ENCODE measurements at regions not wholly inside any gene's neighbourhood (a gene's known extent, or its start where the extent isn't known, plus 50 kb on each side); places are given as distances from the start of the nearest gene placed in this dataset.
A peak's percentile ranks its signal among the peaks of the same experiment; 100 is the strongest.

DNA sequence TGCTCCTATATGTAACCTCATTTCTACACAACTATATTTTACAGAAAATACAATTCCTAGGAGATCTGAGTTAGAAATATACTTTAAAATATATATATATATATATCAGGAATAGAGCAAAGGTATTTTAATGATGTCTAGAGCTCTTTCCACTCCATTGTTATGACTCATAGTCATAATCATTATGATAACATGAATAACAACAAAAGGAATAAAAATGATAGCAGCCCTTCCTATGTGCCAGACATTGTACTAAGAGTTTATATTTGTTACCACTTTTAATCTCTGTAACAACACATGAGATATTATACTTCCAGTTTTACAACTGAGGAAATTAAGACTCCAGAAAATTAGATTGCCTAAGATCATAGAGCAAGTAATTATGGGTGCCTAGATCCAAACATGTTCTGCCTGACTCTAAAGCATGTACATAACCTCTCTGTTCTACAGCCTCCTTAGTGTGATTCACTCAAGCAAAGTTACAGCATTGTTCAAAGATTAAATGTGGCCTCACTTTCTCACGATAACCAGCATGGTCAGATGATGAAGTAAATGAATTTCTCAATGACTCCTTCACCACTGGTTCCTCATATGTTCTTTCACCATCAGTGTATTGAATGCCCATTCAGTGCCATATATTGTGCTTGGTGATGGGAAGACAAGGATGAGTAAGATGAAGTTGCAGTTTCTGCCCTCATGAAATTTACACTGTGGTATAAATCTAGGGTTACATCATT lies 452.1 kb downstream of the EFNA5 start:
- Histone ChIP-seq H3K27me3 (no peaks in the 10 kb centered on the region), H3K36me3 (no peaks in the 10 kb centered on the region), H3K27ac (peak overlapping the region; percentile 86 to 94 (median 88)), H3K4me3 (no peak overlapping the region), H3K4me1 (peaks cover 25 to 38% of the 10 kb centered on the region in 2 donors), H3K9me3 (no peaks in the 10 kb centered on the region)
- peak; percentile 42 to 57 for TF ChIP-seq POLR2A (IDR thresholded peaks at IDR 0.05)
- TF ChIP-seq, protein P1, sequence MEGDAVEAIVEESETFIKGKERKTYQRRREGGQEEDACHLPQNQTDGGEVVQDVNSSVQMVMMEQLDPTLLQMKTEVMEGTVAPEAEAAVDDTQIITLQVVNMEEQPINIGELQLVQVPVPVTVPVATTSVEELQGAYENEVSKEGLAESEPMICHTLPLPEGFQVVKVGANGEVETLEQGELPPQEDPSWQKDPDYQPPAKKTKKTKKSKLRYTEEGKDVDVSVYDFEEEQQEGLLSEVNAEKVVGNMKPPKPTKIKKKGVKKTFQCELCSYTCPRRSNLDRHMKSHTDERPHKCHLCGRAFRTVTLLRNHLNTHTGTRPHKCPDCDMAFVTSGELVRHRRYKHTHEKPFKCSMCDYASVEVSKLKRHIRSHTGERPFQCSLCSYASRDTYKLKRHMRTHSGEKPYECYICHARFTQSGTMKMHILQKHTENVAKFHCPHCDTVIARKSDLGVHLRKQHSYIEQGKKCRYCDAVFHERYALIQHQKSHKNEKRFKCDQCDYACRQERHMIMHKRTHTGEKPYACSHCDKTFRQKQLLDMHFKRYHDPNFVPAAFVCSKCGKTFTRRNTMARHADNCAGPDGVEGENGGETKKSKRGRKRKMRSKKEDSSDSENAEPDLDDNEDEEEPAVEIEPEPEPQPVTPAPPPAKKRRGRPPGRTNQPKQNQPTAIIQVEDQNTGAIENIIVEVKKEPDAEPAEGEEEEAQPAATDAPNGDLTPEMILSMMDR (IDR thresholded peaks at IDR 0.05 in 4 of 5, conservative IDR thresholded peaks at IDR 0.05 in 1 of 5), result no peak
- intact Hi-C loops (cut with DNase I; ENCODE audit: low total_unique reads), result loop anchor here (5.0 to 10.0 kb wide), 4 partner anchors 34 to 354 kb away; no protein-coding TSS in a partner anchor
- in situ Hi-C loops (cut with MboI; ENCODE audit: low sequenced_read_pairs in 4 of 4), result no loop called here
- ATAC-seq, result peak; percentile 63 to 64
- DNase-seq, result no peak

DNA sequence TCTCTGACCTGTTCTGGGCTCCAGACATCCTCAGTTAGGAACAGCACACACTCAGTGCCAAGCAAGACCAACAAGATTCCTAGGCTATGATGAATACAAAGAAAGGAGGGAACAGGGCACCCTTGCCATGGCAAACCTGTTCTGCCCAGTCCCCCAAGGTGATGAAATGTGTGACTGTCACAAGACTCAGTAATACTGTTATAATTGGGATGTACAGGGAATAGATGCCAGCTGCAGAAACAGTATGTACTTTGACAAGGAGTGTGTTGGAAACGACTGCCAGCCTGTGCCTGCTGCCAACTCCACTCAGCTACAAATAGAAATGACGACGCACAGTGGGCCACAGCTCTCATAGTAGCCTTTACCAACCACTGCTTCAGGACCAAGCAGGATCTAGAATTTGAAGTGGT lies 453.0 kb downstream of the EFNA5 start:
- Histone ChIP-seq H3K4me1 (peaks cover 25 to 38% of the 10 kb centered on the region in 2 donors), H3K4me3 (no peak overlapping the region), H3K27me3 (no peaks in the 10 kb centered on the region), H3K27ac (peak overlapping the region; percentile 86 to 94 (median 88)), H3K9me3 (no peaks in the 10 kb centered on the region), H3K36me3 (no peaks in the 10 kb centered on the region)
- in situ Hi-C loops (cut with MboI; ENCODE audit: low sequenced_read_pairs in 4 of 4) (no loop called here), intact Hi-C loops (cut with DNase I; ENCODE audit: low total_unique reads) (loop anchor here (5.0 to 10.0 kb wide), 4 partner anchors 35 to 355 kb away; no protein-coding TSS in a partner anchor)
- TF ChIP-seq, protein P1 (IDR thresholded peaks at IDR 0.05 in 4 of 5, conservative IDR thresholded peaks at IDR 0.05 in 1 of 5), result no peak
- TF ChIP-seq POLR2A (IDR thresholded peaks at IDR 0.05), result no peak
- DNase-seq, result peak; percentile 91 to 97
- peak; percentile 87 to 92 for ATAC-seq

DNA sequence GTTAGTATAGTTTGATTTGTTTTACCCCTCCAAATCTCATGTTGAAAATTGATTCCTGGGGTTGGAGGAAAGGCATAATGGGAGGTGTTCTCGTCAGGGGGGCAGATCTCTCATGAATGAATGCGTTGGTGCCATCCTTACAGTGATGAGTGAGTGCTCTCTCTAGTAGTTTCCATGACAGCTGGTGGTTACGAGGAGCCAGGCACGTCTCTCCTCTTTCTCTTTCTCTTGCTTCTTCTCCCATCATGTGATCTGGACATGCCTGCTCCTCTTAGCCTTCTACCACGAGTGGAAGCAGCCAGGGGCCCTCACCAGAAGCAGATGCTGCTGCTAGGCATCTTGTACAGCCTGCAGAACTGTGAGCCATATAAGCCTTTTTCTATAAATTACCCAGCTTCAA lies 454.1 kb downstream of the EFNA5 start:
- H3K27me3 ChIP-seq, result no peaks in the 10 kb centered on the region
- in situ Hi-C loops (cut with MboI; ENCODE audit: low sequenced_read_pairs in 4 of 4) (no loop called here), intact Hi-C loops (cut with DNase I; ENCODE audit: low total_unique reads) (loop anchor here (5.0 to 10.0 kb wide), 4 partner anchors 36 to 356 kb away; no protein-coding TSS in a partner anchor)
- H3K9me3 ChIP-seq, result no peaks in the 10 kb centered on the region
- peaks cover 25 to 38% of the 10 kb centered on the region in 2 donors for H3K4me1 ChIP-seq
- H3K36me3 ChIP-seq, result no peaks in the 10 kb centered on the region
- TF ChIP-seq, protein P1 (IDR thresholded peaks at IDR 0.05 in 4 of 5, conservative IDR thresholded peaks at IDR 0.05 in 1 of 5), result no peak
- no peak for TF ChIP-seq POLR2A (IDR thresholded peaks at IDR 0.05)
- DNase-seq, result peak; percentile 23 to 59
- H3K4me3 ChIP-seq, result no peak overlapping the region
- H3K27ac ChIP-seq, result peak overlapping the region; percentile 78 to 86 (median 82)
- peak in 1 of 2 donors; percentile 10 for ATAC-seq

DNA sequence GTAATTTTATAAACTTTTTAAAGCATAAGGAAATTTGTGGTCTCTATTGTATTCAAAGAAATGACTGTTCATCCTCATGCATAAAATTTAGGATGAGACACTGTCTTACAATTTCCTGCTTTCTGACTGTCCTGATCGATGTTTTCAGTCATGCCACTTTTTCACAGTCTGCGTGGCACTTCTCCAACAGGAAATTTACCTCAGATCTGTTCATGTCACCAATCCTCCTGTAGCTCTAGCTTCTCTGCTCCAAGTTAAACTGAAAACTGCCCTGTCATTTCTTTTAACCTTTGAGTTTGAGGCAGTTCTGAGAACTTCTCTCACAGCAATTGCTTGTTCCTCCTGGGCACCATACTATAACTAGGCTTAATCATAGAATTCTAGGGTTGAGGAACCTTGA lies 455.1 kb downstream of the EFNA5 start:
- Histone ChIP-seq H3K27ac (peak overlapping the region; percentile 78 to 86 (median 82)), H3K27me3 (no peaks in the 10 kb centered on the region), H3K4me3 (no peak overlapping the region), H3K36me3 (no peaks in the 10 kb centered on the region), H3K9me3 (no peaks in the 10 kb centered on the region), H3K4me1 (peaks cover 25 to 38% of the 10 kb centered on the region in 2 donors)
- intact Hi-C loops (cut with DNase I; ENCODE audit: low total_unique reads), result loop anchor here (5.0 to 10.0 kb wide), 4 partner anchors 37 to 357 kb away; no protein-coding TSS in a partner anchor
- no peak for TF ChIP-seq POLR2A (IDR thresholded peaks at IDR 0.05)
- in situ Hi-C loops (cut with MboI; ENCODE audit: low sequenced_read_pairs in 4 of 4), result no loop called here
- DNase-seq, result no peak
- ATAC-seq, result no peak

DNA sequence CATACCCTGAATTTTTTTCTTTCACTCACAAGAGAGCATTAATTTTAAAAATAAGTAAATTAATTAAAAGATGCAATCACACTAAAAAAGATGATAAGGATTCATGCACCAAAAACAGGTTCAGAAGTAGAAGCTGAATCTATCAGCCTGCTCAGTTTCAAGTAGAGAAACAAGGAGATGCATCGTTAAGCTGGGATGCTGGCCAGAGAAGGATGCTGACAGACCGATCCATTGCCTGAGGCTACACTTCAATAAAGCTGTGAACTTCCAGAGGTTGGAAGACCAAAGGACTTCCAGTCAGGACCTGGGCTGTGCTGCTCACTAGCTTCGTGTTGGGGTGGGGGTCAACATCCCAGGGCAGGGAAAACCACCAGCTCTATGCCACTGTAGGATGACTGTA lies 457.7 kb downstream of the EFNA5 start:
- Histone ChIP-seq H3K27me3 (no peaks in the 10 kb centered on the region), H3K4me1 (peaks cover 11 to 18% of the 10 kb centered on the region in 2 donors), H3K36me3 (no peaks in the 10 kb centered on the region), H3K9me3 (no peaks in the 10 kb centered on the region), H3K27ac (no peak overlapping the region), H3K4me3 (no peak overlapping the region)
- TF ChIP-seq, protein P1 (IDR thresholded peaks at IDR 0.05 in 4 of 5, conservative IDR thresholded peaks at IDR 0.05 in 1 of 5), result no peak
- TF ChIP-seq POLR2A (IDR thresholded peaks at IDR 0.05), result no peak
- no peak for DNase-seq
- in situ Hi-C loops (cut with MboI; ENCODE audit: low sequenced_read_pairs in 4 of 4) (no loop called here), intact Hi-C loops (cut with DNase I; ENCODE audit: low total_unique reads) (loop anchor here (10.0 kb wide), 1 partner anchor 108 kb away; no protein-coding TSS in a partner anchor)
- no peak for ATAC-seq
